Neural progenitor cell (in vitro differentiated cells): ENCODE measurements at regions not wholly inside any gene's neighbourhood (a gene's known extent, or its start where the extent isn't known, plus 50 kb on each side); places are given as distances from the start of the nearest gene placed in this dataset.

Experiments used
- DNase-seq: peaks from one replicate; pipeline ENCODE4 v3.0.0-alpha.2; 2016; ENCODE audit warnings: low spot score
- H2AFZ ChIP-seq: fragments of 200-600 bp; sonication (generic); replicated peaks from 2 replicates; pipeline ENCODE4 v1.6.1; 2016; ENCODE audit warnings: antibody characterized with exemption
- H3F3A ChIP-seq: fragments of 200-600 bp; sonication (generic); 2 replicates; pipeline ENCODE4 v1.6.1; 2016; ENCODE audit warnings: antibody characterized with exemption, low read depth
- H3K27ac ChIP-seq: fragments of 200-600 bp; sonication (generic); 2 replicates; pipeline ENCODE4 v1.5.1; 2016; ENCODE audit warnings: mild to moderate bottlenecking
- H3K27me3 ChIP-seq: fragments of 200-600 bp; sonication (generic); 2 replicates; pipeline ENCODE4 v1.6.1; 2016; ENCODE audit warnings: mild to moderate bottlenecking, moderate library complexity
- H3K36me3 ChIP-seq: fragments of 200-600 bp; sonication (generic); 2 replicates; pipeline ENCODE4 v1.5.1; 2016
- H3K4me1 ChIP-seq: fragments of 200-600 bp; sonication (generic); 2 replicates; pipeline ENCODE4 v1.6.1; 2016; ENCODE audit warnings: mixed run types
- H3K4me2 ChIP-seq: fragments of 200-600 bp; sonication (generic); 2 replicates; pipeline ENCODE4 v1.6.1; 2016
- H3K4me3 ChIP-seq: fragments of 200-600 bp; sonication (generic); 2 replicates; pipeline ENCODE4 v1.5.1; 2016
- H3K79me2 ChIP-seq: fragments of 200-600 bp; sonication (generic); 2 replicates; pipeline ENCODE4 v1.6.1; 2016; ENCODE audit warnings: low read depth
- H3K9ac ChIP-seq: fragments of 200-600 bp; sonication (generic); 2 replicates; pipeline ENCODE4 v1.6.1; 2016
- H3K9me3 ChIP-seq: fragments of 200-600 bp; sonication (generic); 2 replicates; pipeline ENCODE4 v1.5.1; 2016; ENCODE audit warnings: low read depth
- H4K20me1 ChIP-seq: fragments of 200-600 bp; sonication (generic); 2 replicates; pipeline ENCODE4 v1.6.1; 2016; ENCODE audit warnings: low read depth
- H3K27ac Mint-ChIP-seq: 3 replicates; pipeline ENCODE4 v1.8.0; 2021; ENCODE audit warnings: mixed read lengths
- H3K27me3 Mint-ChIP-seq: 2 replicates; pipeline ENCODE4 v1.8.0; 2022; ENCODE audit warnings: low read depth, mild to moderate bottlenecking, inconsistent platforms, moderate library complexity, mixed read lengths; ENCODE audit not compliant: insufficient read depth
- H3K36me3 Mint-ChIP-seq: 3 replicates; pipeline ENCODE4 v1.8.0; 2021; ENCODE audit warnings: mixed read lengths
- H3K4me1 Mint-ChIP-seq: 3 replicates; pipeline ENCODE4 v1.8.0; 2021; ENCODE audit warnings: mixed read lengths
- H3K4me3 Mint-ChIP-seq: 3 replicates; pipeline ENCODE4 v1.8.0; 2021; ENCODE audit warnings: mild to moderate bottlenecking, moderate library complexity, mixed read lengths
- H3K9me3 Mint-ChIP-seq: 3 replicates; pipeline ENCODE4 v1.8.0; 2020; ENCODE audit warnings: mixed read lengths
- EZH2 ChIP-seq: fragments of 200-600 bp; sonication (generic); IDR thresholded peaks from 2 replicates; pipeline ENCODE4 v1.6.1; 2017; ENCODE audit warnings: antibody characterized with exemption, mild to moderate bottlenecking, moderate library complexity
- EZH2phosphoT487 ChIP-seq: fragments of 200-600 bp; sonication (generic); IDR thresholded peaks from 2 replicates; pipeline ENCODE4 v1.6.1; 2017; ENCODE audit warnings: antibody characterized with exemption
- TF ChIP-seq, protein P1 (sequence below): fragments of 200-600 bp; sonication (generic); IDR thresholded peaks from 2 replicates; pipeline ENCODE4 v1.5.1; 2017; ENCODE audit warnings: antibody characterized with exemption, mild to moderate bottlenecking

DNA sequence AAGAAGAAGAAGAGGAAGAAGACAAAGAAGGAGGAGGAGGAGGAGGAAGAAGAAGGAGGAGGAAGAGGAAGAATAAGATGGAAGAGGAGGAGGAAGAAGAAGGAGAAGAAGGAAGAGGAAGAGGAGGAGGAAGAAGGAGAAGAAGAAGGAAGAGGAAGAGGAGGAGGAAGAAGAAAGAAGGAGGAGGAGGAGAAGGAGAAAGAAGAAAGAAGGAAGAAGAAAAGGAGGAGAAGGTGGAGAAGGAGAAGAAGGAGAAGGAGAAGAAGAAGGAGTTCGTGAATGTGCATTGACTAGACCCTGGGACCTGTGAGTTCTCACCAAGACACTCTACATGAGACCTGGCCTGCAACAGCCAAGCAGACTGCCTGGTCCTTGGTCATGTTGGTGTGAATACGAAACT lies 131.7 kb upstream of the ERRFI1 start:
- Histone ChIP-seq H3K27ac (no peak overlapping the region), H2AFZ (no peak overlapping the region), H3K27me3 (no peaks in the 10 kb centered on the region), H3K36me3 (no peaks in the 10 kb centered on the region), H3K79me2 (no peaks in the 10 kb centered on the region), H3K4me3 (no peak overlapping the region), H3K9me3 (no peaks in the 10 kb centered on the region), H3K4me2 (no peak overlapping the region), H3K9ac (no peak overlapping the region), H3K4me1 (peaks cover 25% of the 10 kb centered on the region), H3F3A (peaks cover 28% of the 10 kb centered on the region), H4K20me1 (no peaks in the 10 kb centered on the region)
- Mint-ChIP-seq H3K9me3 (peaks cover 18% of the 10 kb centered on the region), H3K4me3 (no peak overlapping the region), H3K27ac (no peak overlapping the region), H3K36me3 (no peaks in the 10 kb centered on the region), H3K4me1 (peaks cover 13% of the 10 kb centered on the region), H3K27me3 (peaks cover 4% of the 10 kb centered on the region)
- no peak for DNase-seq
- no peak for TF ChIP-seq EZH2
- TF ChIP-seq EZH2phosphoT487, result no peak
- TF ChIP-seq, protein P1, sequence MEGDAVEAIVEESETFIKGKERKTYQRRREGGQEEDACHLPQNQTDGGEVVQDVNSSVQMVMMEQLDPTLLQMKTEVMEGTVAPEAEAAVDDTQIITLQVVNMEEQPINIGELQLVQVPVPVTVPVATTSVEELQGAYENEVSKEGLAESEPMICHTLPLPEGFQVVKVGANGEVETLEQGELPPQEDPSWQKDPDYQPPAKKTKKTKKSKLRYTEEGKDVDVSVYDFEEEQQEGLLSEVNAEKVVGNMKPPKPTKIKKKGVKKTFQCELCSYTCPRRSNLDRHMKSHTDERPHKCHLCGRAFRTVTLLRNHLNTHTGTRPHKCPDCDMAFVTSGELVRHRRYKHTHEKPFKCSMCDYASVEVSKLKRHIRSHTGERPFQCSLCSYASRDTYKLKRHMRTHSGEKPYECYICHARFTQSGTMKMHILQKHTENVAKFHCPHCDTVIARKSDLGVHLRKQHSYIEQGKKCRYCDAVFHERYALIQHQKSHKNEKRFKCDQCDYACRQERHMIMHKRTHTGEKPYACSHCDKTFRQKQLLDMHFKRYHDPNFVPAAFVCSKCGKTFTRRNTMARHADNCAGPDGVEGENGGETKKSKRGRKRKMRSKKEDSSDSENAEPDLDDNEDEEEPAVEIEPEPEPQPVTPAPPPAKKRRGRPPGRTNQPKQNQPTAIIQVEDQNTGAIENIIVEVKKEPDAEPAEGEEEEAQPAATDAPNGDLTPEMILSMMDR, result no peak

DNA sequence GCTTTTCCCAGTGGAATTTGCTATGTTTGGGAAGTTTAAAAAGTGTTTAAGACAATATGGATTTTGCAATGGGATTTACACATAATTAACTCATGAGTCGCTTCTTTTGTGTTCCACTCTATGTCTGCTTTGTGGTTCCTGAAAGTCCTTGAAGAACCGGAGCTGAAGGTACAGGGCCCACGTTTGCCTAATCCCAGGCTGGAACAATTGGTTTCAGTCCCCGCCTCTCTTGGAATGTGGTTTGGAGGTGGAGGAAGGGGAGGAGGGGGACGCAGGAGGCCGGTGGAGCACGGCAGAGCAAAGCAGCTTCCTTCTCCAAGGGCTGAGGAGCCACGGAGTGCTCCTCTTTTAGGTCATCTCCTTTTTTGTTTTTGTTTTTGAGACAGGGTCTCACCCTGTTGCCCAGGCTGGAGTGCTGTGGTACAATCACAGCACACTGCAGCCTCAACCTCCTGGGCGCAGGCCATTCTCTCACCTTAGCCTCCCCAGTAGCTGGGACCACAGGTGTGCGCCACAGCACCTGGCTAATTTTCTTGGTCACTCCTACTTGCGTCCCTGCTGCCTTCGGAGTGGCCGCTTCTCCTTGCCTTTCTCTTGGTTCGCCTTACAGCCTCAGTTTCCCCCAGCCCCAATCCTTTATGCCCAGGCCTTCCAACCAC lies 129.5 kb upstream of the ERRFI1 start:
- no peaks in the 10 kb centered on the region for H4K20me1 ChIP-seq
- H2AFZ ChIP-seq, result peak overlapping the region; percentile 20
- H3K4me1 Mint-ChIP-seq, result peaks cover 13% of the 10 kb centered on the region
- DNase-seq, result peak; percentile 78
- no peaks in the 10 kb centered on the region for H3K27me3 ChIP-seq
- no peaks in the 10 kb centered on the region for H3K79me2 ChIP-seq
- H3K4me3 Mint-ChIP-seq, result no peak overlapping the region
- peaks cover 20% of the 10 kb centered on the region for H3K9me3 Mint-ChIP-seq
- peaks cover 25% of the 10 kb centered on the region for H3K4me1 ChIP-seq
- H3K4me3 ChIP-seq, result no peak overlapping the region
- H3K9ac ChIP-seq, result no peak overlapping the region
- H3K27ac Mint-ChIP-seq, result peak overlapping the region; percentile 82
- peak overlapping the region; percentile 25 for H3K4me2 ChIP-seq
- peaks cover 28% of the 10 kb centered on the region for H3F3A ChIP-seq
- no peaks in the 10 kb centered on the region for H3K9me3 ChIP-seq
- no peaks in the 10 kb centered on the region for H3K36me3 Mint-ChIP-seq
- H3K36me3 ChIP-seq, result no peaks in the 10 kb centered on the region
- peak overlapping the region; percentile 61 for H3K27ac ChIP-seq
- TF ChIP-seq EZH2 (no peak), EZH2phosphoT487 (no peak)
- TF ChIP-seq, protein P1, result no peak
- H3K27me3 Mint-ChIP-seq, result peaks cover 2% of the 10 kb centered on the region

DNA sequence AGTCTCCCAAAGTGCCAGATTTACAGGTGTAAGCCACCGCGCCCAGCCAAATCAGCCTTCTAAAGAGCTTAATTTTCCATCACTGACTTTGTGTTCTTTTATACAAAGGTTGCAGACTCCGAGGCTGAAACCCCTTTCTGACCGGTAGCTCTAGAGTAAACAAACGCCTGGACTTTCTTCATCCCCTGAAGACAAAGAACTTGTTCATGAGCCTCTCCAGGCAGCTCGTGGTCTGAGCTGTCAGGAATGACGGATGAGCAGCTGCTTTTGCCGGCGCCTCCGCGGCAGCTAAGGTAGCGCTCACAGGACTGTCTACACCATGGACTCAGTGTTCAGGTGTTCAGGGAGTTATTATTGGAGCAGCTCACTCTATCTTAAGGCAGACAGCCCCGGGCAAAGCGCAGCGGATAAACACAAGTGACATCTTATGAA lies 128.5 kb upstream of the ERRFI1 start:
- peak; percentile 59 for DNase-seq
- Histone ChIP-seq H3K4me2 (peak overlapping the region; percentile 25), H3K27me3 (no peaks in the 10 kb centered on the region), H3K36me3 (no peaks in the 10 kb centered on the region), H2AFZ (no peak overlapping the region), H3K4me1 (peaks cover 25% of the 10 kb centered on the region), H3K27ac (no peak overlapping the region), H3K4me3 (no peak overlapping the region), H4K20me1 (no peaks in the 10 kb centered on the region), H3K79me2 (no peaks in the 10 kb centered on the region), H3F3A (peaks cover 28% of the 10 kb centered on the region), H3K9me3 (no peaks in the 10 kb centered on the region), H3K9ac (no peak overlapping the region)
- H3K36me3 Mint-ChIP-seq, result no peaks in the 10 kb centered on the region
- peaks cover 19% of the 10 kb centered on the region for H3K9me3 Mint-ChIP-seq
- H3K4me1 Mint-ChIP-seq, result peaks cover 13% of the 10 kb centered on the region
- H3K27me3 Mint-ChIP-seq, result peaks cover 2% of the 10 kb centered on the region
- no peak for TF ChIP-seq EZH2phosphoT487
- TF ChIP-seq, protein P1, result no peak
- TF ChIP-seq EZH2, result no peak
- no peak overlapping the region for H3K4me3 Mint-ChIP-seq
- no peak overlapping the region for H3K27ac Mint-ChIP-seq
